Activated T-cell treated with anti-CD3 and anti-CD28 coated beads, Interleukin-2, amount 50 U/mL, for 24 hours (primary cell): ENCODE measurements at regions not wholly inside any gene's neighbourhood (a gene's known extent, or its start where the extent isn't known, plus 50 kb on each side); places are given as distances from the start of the nearest gene placed in this dataset.
"Not testable (repeated sequence)": the region's sequence is repeated elsewhere in the genome, so short reads cannot be mapped to it uniquely, and the experiment has no call there.

Experiments used
- DNase-seq: peaks from one replicate; pipeline ENCODE4 v3.0.0-alpha.2; 2020
- H3K27ac Mint-ChIP-seq: 2 replicates; pipeline ENCODE4 v1.8.0; 2020; ENCODE audit warnings: mild to moderate bottlenecking, mixed read lengths
- H3K27me3 Mint-ChIP-seq: 2 replicates; pipeline ENCODE4 v1.8.0; 2020; ENCODE audit warnings: mixed read lengths
- H3K36me3 Mint-ChIP-seq: 2 replicates; pipeline ENCODE4 v1.8.0; 2020; ENCODE audit warnings: low read depth, mixed read lengths
- H3K4me1 Mint-ChIP-seq: 2 replicates; pipeline ENCODE4 v1.8.0; 2020; ENCODE audit warnings: low read depth, mixed read lengths
- H3K4me3 Mint-ChIP-seq: 2 replicates; pipeline ENCODE4 v1.8.0; 2020; ENCODE audit warnings: mild to moderate bottlenecking, moderate library complexity, mixed read lengths
- H3K9me3 Mint-ChIP-seq: 2 replicates; pipeline ENCODE4 v1.8.0; 2020; ENCODE audit warnings: mixed read lengths

GRCh38 chr7:69208276-69208675 lies 390.0 kb upstream of the AUTS2 start:
- H3K9me3 Mint-ChIP-seq: peaks cover 4% of the 10 kb centered on the region
- H3K36me3 Mint-ChIP-seq: no peaks in the 10 kb centered on the region
- H3K4me3 Mint-ChIP-seq: no peak overlapping the region
- no peaks in the 10 kb centered on the region for H3K27me3 Mint-ChIP-seq
- no peak for DNase-seq
- no peaks in the 10 kb centered on the region for H3K4me1 Mint-ChIP-seq
- H3K27ac Mint-ChIP-seq: no peak overlapping the region

- H3K36me3 Mint-ChIP-seq: no peaks in the 10 kb centered on the region
- no peak for DNase-seq
- peaks cover 4% of the 10 kb centered on the region for H3K9me3 Mint-ChIP-seq
- no peaks in the 10 kb centered on the region for H3K4me1 Mint-ChIP-seq
- H3K27ac Mint-ChIP-seq: no peak overlapping the region
- no peak overlapping the region for H3K4me3 Mint-ChIP-seq
- no peaks in the 10 kb centered on the region for H3K27me3 Mint-ChIP-seq
These were observed 389.4 kb upstream of the AUTS2 start for GRCh38 chr7:69208848-69209247.

GRCh38 chr7:69211336-69211735 lies 386.9 kb upstream of the AUTS2 start:
- H3K4me1 Mint-ChIP-seq: no peaks in the 10 kb centered on the region
- H3K27me3 Mint-ChIP-seq: no peaks in the 10 kb centered on the region
- H3K27ac Mint-ChIP-seq: no peak overlapping the region

GRCh38 chr7:69211739-69212138 lies 386.5 kb upstream of the AUTS2 start:
- no peak for DNase-seq
- Mint-ChIP-seq H3K27ac (no peak overlapping the region), H3K4me1 (no peaks in the 10 kb centered on the region), H3K4me3 (no peak overlapping the region), H3K9me3 (peaks cover 5% of the 10 kb centered on the region), H3K36me3 (no peaks in the 10 kb centered on the region), H3K27me3 (no peaks in the 10 kb centered on the region)

More at GRCh38 chr7:69211336-69211735, 386.9 kb upstream of the AUTS2 start:
- H3K36me3 Mint-ChIP-seq: no peaks in the 10 kb centered on the region
- no peak overlapping the region for H3K4me3 Mint-ChIP-seq
- DNase-seq: no peak
- peaks cover 5% of the 10 kb centered on the region for H3K9me3 Mint-ChIP-seq

- no peaks in the 10 kb centered on the region for H3K27me3 Mint-ChIP-seq
- no peak overlapping the region for H3K4me3 Mint-ChIP-seq
- no peak overlapping the region for H3K27ac Mint-ChIP-seq
- H3K4me1 Mint-ChIP-seq: no peaks in the 10 kb centered on the region
- DNase-seq: no peak
- no peaks in the 10 kb centered on the region for H3K36me3 Mint-ChIP-seq
- peaks cover 5% of the 10 kb centered on the region for H3K9me3 Mint-ChIP-seq
These were observed 384.4 kb upstream of the AUTS2 start for GRCh38 chr7:69213878-69214277.

- H3K36me3 Mint-ChIP-seq, H3K4me1 Mint-ChIP-seq, H3K27me3 Mint-ChIP-seq, H3K9me3 Mint-ChIP-seq, DNase-seq, H3K27ac Mint-ChIP-seq, H3K4me3 Mint-ChIP-seq: not testable (repeated sequence)
These were observed 382.8 kb upstream of the AUTS2 start for GRCh38 chr7:69215516-69215915.

- Mint-ChIP-seq H3K36me3 (no peaks in the 10 kb centered on the region), H3K27ac (no peak overlapping the region), H3K9me3 (peaks cover 3% of the 10 kb centered on the region), H3K4me3 (no peak overlapping the region), H3K4me1 (no peaks in the 10 kb centered on the region), H3K27me3 (no peaks in the 10 kb centered on the region)
- DNase-seq: no peak
These were observed 380.5 kb upstream of the AUTS2 start for GRCh38 chr7:69217516-69218350.

- no peak for DNase-seq
- no peak overlapping the region for H3K27ac Mint-ChIP-seq
- H3K4me3 Mint-ChIP-seq: no peak overlapping the region
- no peaks in the 10 kb centered on the region for H3K27me3 Mint-ChIP-seq
- no peaks in the 10 kb centered on the region for H3K4me1 Mint-ChIP-seq
- no peaks in the 10 kb centered on the region for H3K36me3 Mint-ChIP-seq
- H3K9me3 Mint-ChIP-seq: peaks cover 3% of the 10 kb centered on the region
These were observed 379.7 kb upstream of the AUTS2 start for GRCh38 chr7:69218576-69218975.

GRCh38 chr7:69219381-69219780 lies 378.9 kb upstream of the AUTS2 start:
- Mint-ChIP-seq H3K4me3 (no peak overlapping the region), H3K4me1 (no peaks in the 10 kb centered on the region), H3K36me3 (no peaks in the 10 kb centered on the region), H3K27ac (no peak overlapping the region), H3K27me3 (no peaks in the 10 kb centered on the region), H3K9me3 (peaks cover 3% of the 10 kb centered on the region)
- no peak for DNase-seq

- Mint-ChIP-seq H3K36me3 (no peaks in the 10 kb centered on the region), H3K27me3 (peaks cover 2% of the 10 kb centered on the region), H3K9me3 (peaks cover 2% of the 10 kb centered on the region), H3K27ac (no peak overlapping the region), H3K4me3 (no peak overlapping the region), H3K4me1 (no peaks in the 10 kb centered on the region)
- no peak for DNase-seq
These were observed 372.9 kb upstream of the AUTS2 start for GRCh38 chr7:69225259-69225943.

GRCh38 chr7:69228212-69228811 lies 370.0 kb upstream of the AUTS2 start:
- Mint-ChIP-seq H3K27me3 (peaks cover 6% of the 10 kb centered on the region), H3K36me3 (no peaks in the 10 kb centered on the region), H3K27ac (no peak overlapping the region), H3K9me3 (peaks cover 4% of the 10 kb centered on the region), H3K4me1 (no peaks in the 10 kb centered on the region), H3K4me3 (no peak overlapping the region)
- DNase-seq: no peak

- Mint-ChIP-seq H3K27ac (no peak overlapping the region), H3K4me1 (no peaks in the 10 kb centered on the region), H3K27me3 (peaks cover 9% of the 10 kb centered on the region), H3K4me3 (no peak overlapping the region), H3K36me3 (no peaks in the 10 kb centered on the region), H3K9me3 (peaks cover 4% of the 10 kb centered on the region)
- no peak for DNase-seq
These were observed 365.6 kb upstream of the AUTS2 start for GRCh38 chr7:69232445-69233376.

- Mint-ChIP-seq H3K4me1 (no peaks in the 10 kb centered on the region), H3K36me3 (no peaks in the 10 kb centered on the region), H3K27ac (no peak overlapping the region), H3K9me3 (peaks cover 9% of the 10 kb centered on the region), H3K4me3 (no peak overlapping the region), H3K27me3 (peaks cover 9% of the 10 kb centered on the region)
- no peak for DNase-seq
These were observed 360.7 kb upstream of the AUTS2 start for GRCh38 chr7:69237541-69237940.

GRCh38 chr7:69243016-69243415 lies 355.3 kb upstream of the AUTS2 start:
- no peaks in the 10 kb centered on the region for H3K27me3 Mint-ChIP-seq
- H3K4me1 Mint-ChIP-seq: no peaks in the 10 kb centered on the region
- H3K4me3 Mint-ChIP-seq: no peak overlapping the region
- peaks cover 5% of the 10 kb centered on the region for H3K9me3 Mint-ChIP-seq
- no peak overlapping the region for H3K27ac Mint-ChIP-seq
- H3K36me3 Mint-ChIP-seq: no peaks in the 10 kb centered on the region
- no peak for DNase-seq
